Aorta (tissue), 5 donors: ENCODE measurements at regions not wholly inside any gene's neighbourhood (a gene's known extent, or its start where the extent isn't known, plus 50 kb on each side); places are given as distances from the start of the nearest gene placed in this dataset.

ENCODE experiments used
- ATAC-seq: fragments of 200-7000 bp; cut with Tn5 transposase; one replicate; pipeline ENCODE4 v1.9.1; 2022; ENCODE audit warnings: moderate library complexity; ENCODE audit not compliant: low FRiP score
- DNase-seq, 2 donors: peaks; one replicate each; pipeline ENCODE4 v3.0.0-alpha.2; 2020
- H3K27ac ChIP-seq, 2 donors: one replicate each; pipeline ENCODE4 v1.5.1; 2013; ENCODE audit warnings: low read length in 2 of 2, mild to moderate bottlenecking in 2 of 2, moderate library complexity in 2 of 2, control low read depth in 1 of 2, inconsistent platforms in 1 of 2, low read depth in 1 of 2
- H3K27me3 ChIP-seq, 2 donors: one replicate each; pipeline ENCODE4 v1.6.1; 2013; ENCODE audit warnings: control low read depth in 1 of 2, low read length in 1 of 2, mild to moderate bottlenecking in 1 of 2, moderate library complexity in 1 of 2; ENCODE audit not compliant: insufficient read depth in 2 of 2, control insufficient read depth in 1 of 2
- H3K36me3 ChIP-seq, 2 donors: one replicate each; pipeline ENCODE4 v1.6.1; 2013; ENCODE audit warnings: control low read depth in 1 of 2, low read length in 1 of 2, mild to moderate bottlenecking in 1 of 2; ENCODE audit not compliant: insufficient read depth in 2 of 2, control insufficient read depth in 1 of 2
- H3K4me1 ChIP-seq, 2 donors: one replicate each; pipeline ENCODE4 v1.6.1; 2013; ENCODE audit warnings: low read length in 2 of 2, control low read depth in 1 of 2, mild to moderate bottlenecking in 1 of 2, moderate library complexity in 1 of 2; ENCODE audit not compliant: insufficient read depth in 2 of 2, control insufficient read depth in 1 of 2
- H3K4me3 ChIP-seq, 2 donors: one replicate each; pipeline ENCODE4 v1.5.1; 2013; ENCODE audit warnings: low read length in 2 of 2, control low read depth in 1 of 2, mild to moderate bottlenecking in 1 of 2
- H3K9me3 ChIP-seq: one replicate; pipeline ENCODE4 v1.6.1; 2013; ENCODE audit warnings: mild to moderate bottlenecking, low read length; ENCODE audit not compliant: control insufficient read depth
- WGBS, 2 donors: extraction: QIAGEN DNeasy Blood & Tissue Kit; methylation state at CpG; one replicate each; pipeline ENCODE4 v1.1.7; 2013; 5-methylcytosine and 5-hydroxymethylcytosine counted together
- intact Hi-C, 2 donors: fragments of 100-400 bp; cut with DNase I; formaldehyde crosslinking; loops; one replicate each; pipeline versions ENCODE4 v1.14.2 to v1.15.0; 2022
- donor health status: healthy with polysubstance abuse.
- donor health status: Bipolar disorder and iron deficiency.
- donor health status: DM: no; HTN: no; CAD: no.
- donor health status: DM: no; HTN: no; CAD: no.
- donor health status: DM: yes; HTN: yes; CAD: no.

GRCh38 chr11:87851234-87851633 lies 324.0 kb downstream of the RAB38 start:
- H3K4me1 ChIP-seq: peaks cover 3 to 6% of the 10 kb centered on the region in 2 donors
- WGBS, 2 donors: 9 to 14% methylated on average over 2 of the region's 2 CpGs
- no peaks in the 10 kb centered on the region for H3K9me3 ChIP-seq
- H3K27ac ChIP-seq: no peak overlapping the region
- no peaks in the 10 kb centered on the region for H3K36me3 ChIP-seq
- H3K27me3 ChIP-seq: no peaks in the 10 kb centered on the region
- ATAC-seq (no peak), DNase-seq (no peak)
- H3K4me3 ChIP-seq: no peak overlapping the region
- intact Hi-C loops: no loop called here

- H3K4me3 ChIP-seq: no peak overlapping the region
- H3K9me3 ChIP-seq: no peaks in the 10 kb centered on the region
- DNase-seq (no peak), ATAC-seq (no peak)
- H3K36me3 ChIP-seq: no peaks in the 10 kb centered on the region
- peaks cover 3 to 6% of the 10 kb centered on the region in 2 donors for H3K4me1 ChIP-seq
- intact Hi-C loops: no loop called here
- WGBS, 2 donors: 92 to 95% methylated on average over 2 of the region's 2 CpGs
- H3K27ac ChIP-seq: no peak overlapping the region
- no peaks in the 10 kb centered on the region for H3K27me3 ChIP-seq
These were observed 326.0 kb downstream of the RAB38 start for GRCh38 chr11:87849216-87849615.

DNA sequence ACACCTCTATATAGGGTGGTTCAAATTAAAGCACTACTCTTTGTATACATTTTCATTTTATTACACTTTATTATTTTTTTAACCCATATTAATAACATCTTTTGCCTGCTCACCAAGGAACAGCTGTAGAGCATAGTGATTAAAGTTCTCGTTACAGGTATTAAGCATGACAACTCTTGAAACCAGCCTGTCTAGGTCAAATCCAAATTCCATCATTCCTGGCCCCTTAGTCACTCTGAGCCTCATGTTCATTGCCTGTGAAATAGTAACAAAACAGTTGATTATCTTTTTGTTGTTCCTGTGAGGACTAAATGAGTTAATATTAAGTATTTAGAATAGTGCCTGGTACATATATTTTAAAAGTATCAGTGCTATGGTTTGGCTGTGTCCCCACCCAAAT lies 334.5 kb downstream of the RAB38 start:
- 88 to 89% methylated on average over 1 of the region's 1 CpG for WGBS, 2 donors
- intact Hi-C loops: no loop called here

GRCh38 chr11:87832211-87832610 lies 343.0 kb downstream of the RAB38 start:
- intact Hi-C loops: no loop called here
- Histone ChIP-seq H3K9me3 (peaks cover 2% of the 10 kb centered on the region), H3K36me3 (no peaks in the 10 kb centered on the region), H3K27ac (no peak overlapping the region), H3K4me3 (no peak overlapping the region), H3K4me1 (no peaks in the 10 kb centered on the region), H3K27me3 (no peaks in the 10 kb centered on the region)
- WGBS, 2 donors: 90% methylated on average over 5 of the region's 5 CpGs
- ATAC-seq (no peak), DNase-seq (no peak)

More for the DNA sequence above, 334.5 kb downstream of the RAB38 start:
- DNase-seq (no peak), ATAC-seq (no peak)
- H3K9me3 ChIP-seq: no peaks in the 10 kb centered on the region
- H3K4me3 ChIP-seq: no peak overlapping the region
- no peak overlapping the region for H3K27ac ChIP-seq
- H3K36me3 ChIP-seq: no peaks in the 10 kb centered on the region
- H3K27me3 ChIP-seq: no peaks in the 10 kb centered on the region
- H3K4me1 ChIP-seq: no peaks in the 10 kb centered on the region

- DNase-seq: no peak
- intact Hi-C loops: no loop called here
- peak overlapping the region in 1 of 2 donors; percentile 30 for H3K27ac ChIP-seq
- H3K27me3 ChIP-seq: no peaks in the 10 kb centered on the region
- WGBS, 2 donors: 0 to 2% methylated on average over 3 of the region's 3 CpGs
- H3K4me1 ChIP-seq: no peaks in the 10 kb centered on the region
- H3K36me3 ChIP-seq: no peaks in the 10 kb centered on the region
- no peaks in the 10 kb centered on the region for H3K9me3 ChIP-seq
- no peak for ATAC-seq
- H3K4me3 ChIP-seq: no peak overlapping the region
These were observed 355.2 kb downstream of the RAB38 start for GRCh38 chr11:87820011-87820410.

DNA sequence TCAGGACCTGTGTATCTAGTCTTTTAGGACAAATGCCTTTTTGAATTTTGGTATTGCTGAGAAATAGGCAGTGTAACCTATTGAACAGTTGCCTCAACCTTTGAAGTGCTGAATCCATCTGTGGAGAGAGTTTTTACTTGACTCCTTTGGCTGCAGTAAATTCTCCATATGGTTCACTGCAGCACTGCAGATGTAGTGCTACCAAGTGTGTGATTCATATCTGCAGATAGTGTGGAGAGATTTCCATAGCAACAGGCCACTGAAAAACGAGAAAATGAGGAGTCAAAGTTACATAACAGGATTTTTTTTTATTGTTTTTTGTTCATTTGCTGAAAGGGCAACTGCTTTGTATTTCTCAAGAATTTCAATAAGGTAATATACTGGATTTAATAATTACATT lies 356.1 kb downstream of the RAB38 start:
- H3K4me3 ChIP-seq: no peak overlapping the region
- H3K4me1 ChIP-seq: no peaks in the 10 kb centered on the region
- no peaks in the 10 kb centered on the region for H3K27me3 ChIP-seq
- 20 to 26% methylated on average over 1 of the region's 1 CpG for WGBS, 2 donors
- intact Hi-C loops: no loop called here
- H3K36me3 ChIP-seq: no peaks in the 10 kb centered on the region
- no peak overlapping the region for H3K27ac ChIP-seq
- H3K9me3 ChIP-seq: no peaks in the 10 kb centered on the region
- no peak for DNase-seq
- no peak for ATAC-seq

GRCh38 chr11:87812571-87813365 lies 362.5 kb downstream of the RAB38 start:
- Histone ChIP-seq H3K36me3 (no peaks in the 10 kb centered on the region), H3K4me3 (no peak overlapping the region), H3K4me1 (no peaks in the 10 kb centered on the region), H3K27ac (no peak overlapping the region), H3K27me3 (peaks cover 0 to 3% of the 10 kb centered on the region in 2 donors), H3K9me3 (no peaks in the 10 kb centered on the region)
- intact Hi-C loops: no loop called here
- DNase-seq (no peak), ATAC-seq (no peak)
- WGBS, 2 donors: 77 to 81% methylated on average over 10 of the region's 10 CpGs

DNA sequence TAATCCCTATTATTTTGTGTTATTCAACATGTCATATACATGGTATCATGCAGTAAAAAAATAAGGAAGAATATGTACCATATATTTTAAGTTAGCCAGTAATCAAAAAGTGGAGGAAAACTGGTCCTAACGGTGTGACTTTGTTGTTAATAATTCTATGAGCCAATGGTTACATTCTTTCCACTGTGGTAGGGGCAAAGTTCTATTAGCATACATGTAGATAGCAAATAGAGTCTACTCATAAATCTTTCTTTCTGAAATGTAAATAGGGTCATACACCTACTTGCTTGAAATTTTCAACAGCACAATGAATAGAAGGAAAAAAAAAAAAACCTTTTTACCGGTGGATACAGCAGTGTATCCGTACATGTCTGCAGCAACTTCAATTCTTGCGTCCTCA lies 364.8 kb downstream of the RAB38 start:
- Histone ChIP-seq H3K27ac (no peak overlapping the region), H3K4me1 (no peaks in the 10 kb centered on the region), H3K4me3 (no peak overlapping the region), H3K27me3 (peaks cover 0 to 3% of the 10 kb centered on the region in 2 donors), H3K9me3 (no peaks in the 10 kb centered on the region), H3K36me3 (no peaks in the 10 kb centered on the region)
- no peak for DNase-seq
- intact Hi-C loops: no loop called here
- ATAC-seq: no peak
- WGBS, 2 donors: 87 to 88% methylated on average over 4 of the region's 4 CpGs

GRCh38 chr11:87809256-87809655 lies 366.0 kb downstream of the RAB38 start:
- H3K9me3 ChIP-seq: no peaks in the 10 kb centered on the region

More at GRCh38 chr11:87809256-87809655, 366.0 kb downstream of the RAB38 start:
- ATAC-seq (no peak), DNase-seq (no peak)
- Histone ChIP-seq H3K36me3 (no peaks in the 10 kb centered on the region), H3K4me3 (no peak overlapping the region), H3K27ac (no peak overlapping the region), H3K4me1 (no peaks in the 10 kb centered on the region), H3K27me3 (peaks cover 0 to 3% of the 10 kb centered on the region in 2 donors)
- intact Hi-C loops: loop anchor here in 1 of 2 donors (10.0 kb wide), 1 partner anchor 76 kb away; no protein-coding TSS in a partner anchor
- WGBS, 2 donors: 33 to 56% methylated on average over 2 of the region's 2 CpGs
